GM19372 (cell line): ENCODE measurements at regions not wholly inside any gene's neighbourhood (a gene's known extent, or its start where the extent isn't known, plus 50 kb on each side); places are given as distances from the start of the nearest gene placed in this dataset.
"Not testable (repeated sequence)": the region's sequence is repeated elsewhere in the genome, so short reads cannot be mapped to it uniquely, and the experiment has no call there.

Experiments
- ATAC-seq: cut with Tn5 transposase; IDR thresholded peaks from one replicate; pipeline ENCODE4 v1.9.1; 2021; ENCODE audit warnings: mild to moderate bottlenecking, low read depth, moderate library complexity; ENCODE audit not compliant: unreplicated experiment

DNA sequence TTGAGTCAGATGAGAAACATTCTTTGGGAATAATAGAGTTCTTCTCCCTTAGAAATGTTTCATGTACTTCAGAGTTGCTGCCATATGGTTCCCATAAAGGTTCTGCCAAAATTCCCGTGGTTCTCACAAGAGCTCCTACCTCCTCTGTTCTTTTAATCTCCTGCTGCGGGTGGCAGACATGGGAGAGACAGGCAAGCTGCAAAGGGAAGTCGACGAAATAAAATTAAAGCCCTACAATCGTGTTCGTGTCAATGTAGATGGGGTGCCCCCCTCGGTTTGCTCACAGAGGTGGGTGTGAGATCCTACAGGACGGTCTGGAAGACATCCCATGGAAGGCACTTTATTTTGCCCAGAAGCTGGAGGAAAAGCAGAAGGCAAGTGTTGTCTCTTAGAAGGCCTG is 276.0 kb downstream of the RWDD3 start:
- no peak for ATAC-seq

DNA sequence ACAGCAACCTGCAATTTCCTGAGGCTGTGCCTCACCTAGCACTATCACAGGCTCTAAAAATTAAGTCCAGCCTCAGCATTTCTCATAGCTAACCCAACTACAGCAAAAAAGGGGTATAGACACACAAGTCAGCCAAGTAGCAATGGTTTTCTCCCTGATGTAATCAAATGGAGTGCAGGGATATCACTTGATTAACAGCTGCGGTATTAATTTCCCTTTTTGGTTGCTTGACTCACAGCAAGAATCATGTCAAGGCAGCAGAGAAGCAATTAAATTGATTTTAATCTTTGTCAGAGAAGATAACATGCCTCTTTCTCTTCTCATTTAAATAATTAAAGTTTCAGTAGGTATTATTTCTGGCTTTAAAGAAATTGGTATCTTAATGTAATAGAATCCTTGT is 278.9 kb downstream of the RWDD3 start:
- ATAC-seq, result no peak

- ATAC-seq, result no peak
Measured at GRCh38 chr1:95517506-95517905, 283.5 kb downstream of the RWDD3 start.

GRCh38 chr1:95518310-95518709 is 284.3 kb downstream of the RWDD3 start:
- no peak for ATAC-seq

- ATAC-seq, result no peak
Measured at GRCh38 chr1:95520390-95520789, 286.4 kb downstream of the RWDD3 start.

GRCh38 chr1:95532335-95532734 is 298.3 kb downstream of the RWDD3 start:
- no peak for ATAC-seq

DNA sequence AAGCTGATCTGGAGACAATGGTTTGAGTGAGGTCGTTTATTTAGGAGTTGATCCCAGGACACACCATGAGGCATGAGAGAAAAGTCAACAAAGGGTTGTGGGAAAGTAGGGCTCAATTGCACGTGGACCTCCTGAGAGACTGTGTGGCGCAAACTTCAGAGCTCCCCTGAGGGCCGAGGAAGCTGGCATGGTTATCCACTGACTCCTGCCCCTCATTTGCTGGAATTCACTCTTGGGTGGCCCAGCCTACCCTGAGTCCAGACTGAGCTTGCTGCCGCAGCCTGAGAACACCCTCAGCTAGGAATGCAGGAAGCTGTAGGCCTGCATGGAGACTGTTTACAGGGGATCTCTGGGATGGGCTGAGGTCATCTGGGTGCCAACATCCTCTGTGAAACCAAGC is 301.0 kb downstream of the RWDD3 start:
- no peak for ATAC-seq

GRCh38 chr1:95535614-95536013 is 301.6 kb downstream of the RWDD3 start:
- no peak for ATAC-seq

GRCh38 chr1:95536501-95536900 is 302.5 kb downstream of the RWDD3 start:
- no peak for ATAC-seq

DNA sequence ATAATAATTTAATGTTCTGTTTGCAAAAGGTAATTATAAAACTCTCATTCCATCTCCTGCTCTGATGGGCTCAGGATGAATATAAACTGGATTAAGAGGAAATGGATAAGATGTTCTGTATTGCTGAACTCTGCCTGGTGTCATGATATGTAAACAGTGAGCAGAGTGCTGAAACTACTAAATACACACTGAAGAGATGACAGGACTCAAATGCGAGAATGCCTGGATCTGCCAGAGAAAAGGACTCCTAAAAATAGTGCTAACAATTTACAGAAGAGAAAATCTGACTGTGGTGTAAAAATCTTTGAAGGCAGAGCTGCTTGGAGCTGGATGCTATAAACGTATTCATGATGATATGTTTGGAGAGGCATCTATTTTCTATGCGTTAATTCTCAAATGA is 303.2 kb downstream of the RWDD3 start:
- no peak for ATAC-seq

- not testable (repeated sequence) for ATAC-seq
Measured at GRCh38 chr1:95538242-95538641, 304.2 kb downstream of the RWDD3 start.

DNA sequence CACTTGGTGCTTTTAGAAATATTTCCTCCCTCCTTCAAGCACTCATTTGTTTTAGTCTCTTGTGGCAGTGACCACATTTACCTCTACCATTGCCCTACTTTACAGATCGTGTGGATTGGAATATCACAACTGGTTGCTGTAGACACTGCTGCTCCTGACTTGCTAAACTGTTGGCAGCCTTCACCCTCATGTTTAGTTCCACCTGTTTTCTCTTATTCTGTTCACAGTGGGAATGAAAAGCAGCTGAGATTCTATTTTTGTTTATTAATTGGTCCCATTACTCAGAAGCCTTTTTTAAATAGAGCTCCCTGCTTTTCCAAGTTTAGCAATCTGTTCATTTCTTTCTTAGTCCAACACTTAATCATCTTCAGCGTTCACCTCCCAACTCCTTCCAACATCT is 308.9 kb downstream of the RWDD3 start:
- no peak for ATAC-seq

DNA sequence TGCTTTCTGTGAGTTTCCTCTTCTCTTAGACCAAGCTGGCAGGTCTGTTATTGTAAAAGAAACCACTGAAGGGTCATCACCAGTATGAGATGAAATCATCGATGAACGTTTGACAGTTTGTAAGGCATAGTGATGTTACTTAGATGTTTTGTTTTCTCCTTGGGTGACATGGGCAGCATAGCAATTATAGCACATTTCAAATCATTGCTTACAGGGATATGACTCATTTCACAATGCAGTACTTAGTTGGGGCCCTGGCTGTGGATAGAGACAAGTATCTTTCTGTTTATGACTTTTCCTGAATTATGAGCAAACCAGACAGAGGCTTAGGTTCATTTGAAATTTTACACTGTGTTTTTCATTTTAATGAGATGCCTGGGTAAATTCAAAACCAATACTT is 313.0 kb downstream of the RWDD3 start:
- ATAC-seq, result no peak

DNA sequence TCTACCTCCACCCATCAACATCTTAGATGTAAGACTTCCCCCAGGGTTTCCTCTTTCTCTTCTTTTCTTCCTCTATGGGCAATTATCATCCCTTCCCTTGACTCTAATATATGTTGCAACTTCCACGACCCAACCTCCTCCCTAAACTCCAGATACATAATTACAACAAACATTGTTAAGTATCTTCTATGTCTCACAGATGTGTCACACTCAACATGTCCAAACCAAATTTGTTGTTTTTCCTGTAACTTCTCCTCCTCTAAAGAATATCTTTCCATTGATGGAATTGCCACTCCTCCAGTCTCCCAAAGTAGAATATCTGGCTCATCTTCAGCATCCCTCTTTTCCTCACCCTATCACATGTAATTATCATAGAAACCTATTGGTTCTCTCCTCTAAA is 314.2 kb downstream of the RWDD3 start:
- ATAC-seq, result no peak

DNA sequence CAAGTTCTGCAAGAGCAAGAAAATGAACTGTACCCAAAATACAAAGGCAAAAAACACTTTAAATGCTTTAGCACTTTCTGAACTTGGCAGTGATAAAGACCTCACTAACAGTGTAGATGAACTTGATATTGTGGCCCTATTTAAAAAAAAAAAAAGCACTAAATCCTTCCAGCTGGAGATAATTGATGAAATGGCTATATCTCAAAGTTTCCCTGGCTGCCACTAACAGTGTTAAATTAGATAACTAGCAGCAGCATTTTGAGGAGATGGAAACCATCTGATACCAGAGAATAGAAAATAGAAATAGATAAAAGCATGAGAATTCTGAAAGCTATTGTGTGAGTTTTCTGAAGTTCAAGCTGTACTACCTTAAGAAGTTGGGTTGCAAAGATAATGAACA is 317.2 kb downstream of the RWDD3 start:
- no peak for ATAC-seq

- no peak for ATAC-seq
Measured at GRCh38 chr1:95553595-95553994, 319.6 kb downstream of the RWDD3 start.

GRCh38 chr1:95554408-95554807 is 320.4 kb downstream of the RWDD3 start:
- no peak for ATAC-seq

GRCh38 chr1:95558791-95559190 is 324.8 kb downstream of the RWDD3 start:
- ATAC-seq, result no peak

DNA sequence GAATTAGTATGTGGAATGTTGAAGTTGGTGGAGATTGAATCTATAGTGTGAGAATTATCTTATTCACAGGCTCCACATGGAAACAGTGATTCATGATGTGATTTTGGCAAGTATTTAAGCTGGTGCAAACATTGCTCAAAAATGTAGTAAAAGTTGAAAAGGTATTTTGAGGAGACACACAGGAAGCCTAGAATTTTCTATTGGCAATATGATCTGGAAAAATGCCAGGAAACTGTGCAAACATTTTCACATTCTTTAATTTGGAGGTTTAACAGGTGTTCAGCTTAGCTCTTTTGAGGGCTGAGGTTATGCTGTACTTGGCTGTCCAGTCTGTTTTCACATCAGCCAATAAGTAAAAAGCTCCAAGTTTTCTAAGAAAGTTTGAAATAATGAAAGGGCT is 327.3 kb downstream of the RWDD3 start:
- ATAC-seq, result no peak

GRCh38 chr1:95562230-95562629 is 328.2 kb downstream of the RWDD3 start:
- ATAC-seq, result no peak

DNA sequence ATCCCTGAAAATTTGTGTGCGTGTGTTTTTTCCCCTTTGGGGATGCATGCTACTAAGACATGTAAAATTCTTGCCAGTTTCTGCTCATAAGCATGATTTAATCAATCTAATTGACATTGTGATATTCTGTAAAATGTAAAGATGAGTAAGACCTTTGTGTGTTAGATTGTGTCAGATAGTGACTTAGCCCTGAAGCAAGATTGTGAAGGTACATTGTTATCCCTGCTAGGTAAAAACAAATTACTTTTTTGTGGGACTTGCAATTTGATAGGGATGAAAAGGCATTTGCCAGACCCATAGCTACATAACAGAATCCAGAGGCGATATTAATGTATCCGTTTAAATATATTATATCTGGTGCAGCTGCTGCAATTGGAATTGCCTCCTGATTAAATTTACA is 338.0 kb downstream of the RWDD3 start:
- ATAC-seq, result no peak

DNA sequence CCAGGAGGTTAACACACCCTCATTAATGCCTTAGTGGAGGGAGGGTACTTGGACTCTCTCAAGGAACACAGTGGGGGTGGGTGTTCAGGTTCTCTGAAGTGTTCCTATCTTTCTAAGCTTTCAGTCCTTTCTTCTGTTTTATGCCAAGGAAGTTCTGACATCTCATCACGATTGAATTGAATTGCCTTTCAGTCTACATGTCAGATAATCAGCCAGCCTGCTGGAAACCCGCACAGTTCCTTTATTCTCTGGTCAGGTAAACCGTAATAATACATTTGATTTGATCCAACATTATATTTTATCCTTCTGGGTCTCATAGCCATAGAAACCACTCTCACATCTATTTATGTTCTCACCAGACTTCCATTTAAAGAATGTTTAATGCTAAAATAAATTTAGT is 339.0 kb downstream of the RWDD3 start:
- ATAC-seq, result no peak

- ATAC-seq, result no peak
Measured at GRCh38 chr1:95575291-95575690, 341.3 kb downstream of the RWDD3 start.

- no peak for ATAC-seq
Measured at GRCh38 chr1:95578462-95578861, 344.5 kb downstream of the RWDD3 start.
